Nephron progenitor cell (in vitro differentiated cells): ENCODE measurements at regions not wholly inside any gene's neighbourhood (a gene's known extent, or its start where the extent isn't known, plus 50 kb on each side); places are given as distances from the start of the nearest gene placed in this dataset.
A peak's percentile ranks its signal among the peaks of the same experiment; 100 is the strongest.

Experiments used
- DNase-seq: peaks from one replicate; pipeline ENCODE4 v3.0.0; 2021
- H3K27ac Mint-ChIP-seq: 2 replicates; pipeline ENCODE4 v1.8.0; 2021; ENCODE audit warnings: mild to moderate bottlenecking, moderate library complexity, mixed read lengths
- H3K27me3 Mint-ChIP-seq: 2 replicates; pipeline ENCODE4 v1.8.0; 2021; ENCODE audit warnings: mild to moderate bottlenecking, low read depth, mixed read lengths; ENCODE audit not compliant: poor library complexity
- H3K36me3 Mint-ChIP-seq: 2 replicates; pipeline ENCODE4 v1.8.0; 2021; ENCODE audit warnings: low read depth, mixed read lengths
- H3K4me1 Mint-ChIP-seq: 2 replicates; pipeline ENCODE4 v1.8.0; 2021; ENCODE audit warnings: mixed read lengths
- H3K4me3 Mint-ChIP-seq: 2 replicates; pipeline ENCODE4 v1.8.0; 2021; ENCODE audit warnings: mild to moderate bottlenecking, moderate library complexity, mixed read lengths
- H3K9me3 Mint-ChIP-seq: 2 replicates; pipeline ENCODE4 v1.8.0; 2021; ENCODE audit warnings: mild to moderate bottlenecking, moderate library complexity, mixed read lengths
- TF ChIP-seq, protein P1 (sequence below): fragments of 200-600 bp; sonication (generic); IDR thresholded peaks from 2 replicates; pipeline ENCODE4 v1.5.0; 2021; ENCODE audit warnings: antibody characterized with exemption

DNA sequence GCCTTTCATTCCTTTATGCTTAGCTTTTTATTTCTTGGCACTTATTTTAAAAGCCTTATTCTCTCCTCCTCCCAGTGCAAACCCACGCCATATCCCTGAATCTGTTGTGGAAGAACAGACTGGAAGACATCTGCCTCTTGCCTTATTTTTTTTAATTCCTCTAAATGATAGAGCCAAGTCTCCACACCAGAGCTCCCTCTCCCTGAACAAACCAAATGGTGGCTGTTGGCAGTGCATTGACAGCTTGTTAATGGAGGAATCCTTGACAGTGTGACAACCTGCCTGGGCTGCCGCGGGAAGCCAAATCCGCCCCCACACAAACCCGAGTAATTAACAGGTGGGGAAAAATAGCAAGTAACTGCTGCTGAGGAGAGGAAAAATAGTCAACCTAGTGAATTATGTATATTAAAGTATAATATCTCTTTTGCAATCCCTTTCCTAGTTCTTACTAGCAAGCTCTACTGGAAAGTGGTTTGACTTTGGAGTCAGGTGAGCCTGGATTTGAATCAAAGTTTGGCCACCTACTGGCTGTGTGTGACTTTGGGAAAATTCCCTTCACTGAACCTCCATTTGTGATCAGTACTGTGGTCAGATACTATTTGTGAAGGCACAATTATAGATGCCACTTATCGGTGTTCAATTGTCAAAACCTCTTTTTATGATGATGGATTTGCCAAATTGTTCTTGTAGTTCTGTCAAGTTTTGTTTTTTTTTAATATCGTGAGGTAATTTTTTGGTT, 589.6 kb downstream of the PDCD6IP start:
- peaks cover 42% of the 10 kb centered on the region for H3K4me1 Mint-ChIP-seq
- H3K27ac Mint-ChIP-seq = peak overlapping the region; percentile 43
- H3K9me3 Mint-ChIP-seq = peaks cover 13% of the 10 kb centered on the region

DNA sequence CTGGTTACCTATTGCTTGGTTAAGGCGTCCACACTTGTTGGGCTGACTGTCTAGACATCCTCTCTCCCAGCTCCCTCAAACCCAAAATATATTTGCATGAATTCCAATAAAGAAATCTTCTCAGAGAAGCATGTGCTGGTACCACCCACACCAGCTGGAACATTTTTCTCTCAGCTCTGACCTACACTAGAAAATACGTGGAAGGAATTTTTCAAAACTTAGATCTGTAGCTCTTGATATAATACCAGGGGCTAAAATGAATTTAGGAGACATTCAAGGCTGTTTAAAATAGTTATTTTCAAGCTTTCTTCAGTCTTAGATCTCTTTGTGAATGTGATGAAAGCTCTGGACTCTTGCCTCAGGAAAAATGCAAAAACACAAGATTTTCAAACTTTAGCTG, 590.4 kb downstream of the PDCD6IP start:
- TF ChIP-seq, protein P1, sequence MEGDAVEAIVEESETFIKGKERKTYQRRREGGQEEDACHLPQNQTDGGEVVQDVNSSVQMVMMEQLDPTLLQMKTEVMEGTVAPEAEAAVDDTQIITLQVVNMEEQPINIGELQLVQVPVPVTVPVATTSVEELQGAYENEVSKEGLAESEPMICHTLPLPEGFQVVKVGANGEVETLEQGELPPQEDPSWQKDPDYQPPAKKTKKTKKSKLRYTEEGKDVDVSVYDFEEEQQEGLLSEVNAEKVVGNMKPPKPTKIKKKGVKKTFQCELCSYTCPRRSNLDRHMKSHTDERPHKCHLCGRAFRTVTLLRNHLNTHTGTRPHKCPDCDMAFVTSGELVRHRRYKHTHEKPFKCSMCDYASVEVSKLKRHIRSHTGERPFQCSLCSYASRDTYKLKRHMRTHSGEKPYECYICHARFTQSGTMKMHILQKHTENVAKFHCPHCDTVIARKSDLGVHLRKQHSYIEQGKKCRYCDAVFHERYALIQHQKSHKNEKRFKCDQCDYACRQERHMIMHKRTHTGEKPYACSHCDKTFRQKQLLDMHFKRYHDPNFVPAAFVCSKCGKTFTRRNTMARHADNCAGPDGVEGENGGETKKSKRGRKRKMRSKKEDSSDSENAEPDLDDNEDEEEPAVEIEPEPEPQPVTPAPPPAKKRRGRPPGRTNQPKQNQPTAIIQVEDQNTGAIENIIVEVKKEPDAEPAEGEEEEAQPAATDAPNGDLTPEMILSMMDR = no peak
- Mint-ChIP-seq H3K27me3 (no peaks in the 10 kb centered on the region), H3K27ac (no peak overlapping the region), H3K4me1 (peaks cover 42% of the 10 kb centered on the region), H3K9me3 (peaks cover 21% of the 10 kb centered on the region), H3K4me3 (no peak overlapping the region), H3K36me3 (peaks cover 3% of the 10 kb centered on the region)
- DNase-seq = no peak

More for the DNA sequence above, 589.6 kb downstream of the PDCD6IP start:
- no peaks in the 10 kb centered on the region for H3K27me3 Mint-ChIP-seq
- TF ChIP-seq, protein P1 = no peak
- H3K36me3 Mint-ChIP-seq = no peaks in the 10 kb centered on the region
- DNase-seq = peak; percentile 7
- H3K4me3 Mint-ChIP-seq = peak overlapping the region; percentile 18

DNA sequence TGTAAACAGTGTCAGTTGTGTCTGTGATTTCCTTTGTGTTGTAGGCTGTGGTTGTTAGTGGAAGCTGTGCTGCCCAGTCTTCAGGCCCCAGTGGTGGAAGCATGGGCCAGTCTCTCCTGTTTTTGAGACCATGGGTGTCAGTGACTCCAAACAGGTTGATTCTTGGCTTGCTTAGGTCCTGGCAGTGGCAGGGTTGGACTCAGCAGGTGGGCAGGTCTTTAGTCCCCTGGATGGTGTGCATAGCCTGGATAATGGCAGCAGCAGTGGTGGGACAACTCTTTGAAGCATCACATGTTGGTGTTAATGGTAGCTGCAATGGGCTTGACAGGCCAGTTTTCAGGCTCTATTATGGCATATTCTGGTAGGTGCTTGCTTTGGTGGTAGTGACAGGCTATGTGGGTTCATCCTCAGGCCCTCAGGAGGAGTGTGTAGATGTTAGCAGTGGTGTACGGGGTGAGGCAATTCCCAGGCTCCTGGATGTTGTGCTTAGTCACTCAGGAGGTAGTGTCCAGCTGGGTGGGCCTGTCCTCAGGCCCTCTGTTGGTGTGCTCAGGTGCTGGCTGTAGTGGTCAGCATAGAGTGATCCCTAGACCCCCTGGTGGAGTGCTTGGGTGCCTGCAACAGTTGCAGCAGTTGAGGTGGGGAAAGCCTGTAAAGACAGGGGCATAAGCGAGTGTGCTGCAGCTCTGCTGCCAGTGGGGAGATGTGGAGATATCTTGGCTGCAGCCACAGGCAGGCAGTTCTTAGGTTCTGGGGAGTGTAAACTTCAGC, 596.7 kb downstream of the PDCD6IP start:
- TF ChIP-seq, protein P1 = no peak
- peaks cover 5% of the 10 kb centered on the region for H3K4me1 Mint-ChIP-seq
- H3K4me3 Mint-ChIP-seq = no peak overlapping the region
- peaks cover 29% of the 10 kb centered on the region for H3K9me3 Mint-ChIP-seq
- no peaks in the 10 kb centered on the region for H3K27me3 Mint-ChIP-seq
- H3K36me3 Mint-ChIP-seq = peaks cover 5% of the 10 kb centered on the region
- no peak for DNase-seq
- H3K27ac Mint-ChIP-seq = no peak overlapping the region

DNA sequence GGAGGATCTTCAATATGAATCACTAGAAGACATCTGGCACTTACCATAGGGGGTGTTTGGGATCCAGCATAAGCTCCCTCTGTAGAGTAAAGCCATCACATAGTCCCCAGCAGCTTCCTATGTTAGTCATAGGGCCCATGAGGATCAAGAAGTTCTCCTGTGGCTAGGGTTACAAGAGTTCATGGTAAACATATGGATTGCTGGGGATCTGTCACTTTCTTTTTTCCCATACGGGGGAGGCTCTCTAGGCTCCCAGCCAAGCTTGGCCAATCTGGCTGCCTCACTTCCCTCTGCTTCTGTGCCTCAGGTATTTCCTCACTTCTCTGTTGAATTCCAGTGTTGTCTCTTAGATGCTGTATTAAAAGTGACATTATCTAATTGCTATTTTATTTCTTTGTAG, 597.9 kb downstream of the PDCD6IP start:
- DNase-seq = no peak
- H3K4me1 Mint-ChIP-seq = peaks cover 5% of the 10 kb centered on the region
- H3K9me3 Mint-ChIP-seq = peaks cover 26% of the 10 kb centered on the region
- H3K36me3 Mint-ChIP-seq = peaks cover 5% of the 10 kb centered on the region
- no peak overlapping the region for H3K27ac Mint-ChIP-seq
- no peak overlapping the region for H3K4me3 Mint-ChIP-seq
- H3K27me3 Mint-ChIP-seq = no peaks in the 10 kb centered on the region
- TF ChIP-seq, protein P1 = no peak

DNA sequence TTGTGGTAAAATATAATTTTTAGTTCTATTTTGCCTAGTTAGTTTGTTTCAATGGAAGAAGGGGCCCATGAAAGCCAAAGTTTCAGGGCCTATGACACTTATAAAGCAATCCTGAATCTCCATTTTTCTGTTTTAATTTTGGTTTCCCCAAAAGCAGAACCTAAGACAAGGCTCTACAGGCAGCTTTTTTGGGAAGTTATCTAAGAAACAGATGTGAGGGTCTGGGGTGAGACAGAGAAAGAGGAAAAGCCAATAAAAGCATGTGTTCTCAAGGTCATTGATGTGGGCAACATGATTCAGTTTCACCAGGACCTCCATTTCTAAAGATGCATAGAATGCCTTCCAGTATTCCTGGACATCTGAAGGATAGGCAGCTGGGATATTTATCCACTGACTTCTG, 598.5 kb downstream of the PDCD6IP start:
- Mint-ChIP-seq H3K4me1 (peaks cover 5% of the 10 kb centered on the region), H3K36me3 (peaks cover 5% of the 10 kb centered on the region), H3K9me3 (peaks cover 25% of the 10 kb centered on the region), H3K27ac (no peak overlapping the region), H3K4me3 (no peak overlapping the region), H3K27me3 (no peaks in the 10 kb centered on the region)
- TF ChIP-seq, protein P1 = no peak
- DNase-seq = no peak
